ENCODE measurements at regions not wholly inside any gene's neighbourhood (a gene's known extent, or its start where the extent isn't known, plus 50 kb on each side); places are given as distances from the start of the nearest gene placed in this dataset.

- TF ChIP-seq CTCF (IDR thresholded peaks at IDR 0.05; ENCODE audit: borderline replicate concordance, extremely low read depth, low read length, poor library complexity, severe bottlenecking) (no peak), EZH2 (IDR thresholded peaks at IDR 0.05; ENCODE audit: borderline replicate concordance, low read depth, low read length, severe bottlenecking) (no peak)
These were observed 136.2 kb upstream of the USP9X start for GRCh38 chrX:40949071-40949470.
